Activated CD8-positive, alpha-beta T cell treated with anti-CD3 and anti-CD28 coated beads, Interleukin-2, amount 10 ng/mL, durations not matched to agents 7 days and 5 days (primary cell): ENCODE measurements at regions not wholly inside any gene's neighbourhood (a gene's known extent, or its start where the extent isn't known, plus 50 kb on each side); places are given as distances from the start of the nearest gene placed in this dataset. TPM values are rescaled to one million over a fixed set of nuclear protein-coding genes. Genes with fewer than 3 reads are reported as not detected.

Experiments
- ATAC-seq: fragments of 150-1000 bp; cut with Tn5 transposase; one replicate; pipeline ENCODE4 v1.10.0; 2021; ENCODE audit warnings: moderate library complexity
- CTCF ChIA-PET: fragments of 350-600 bp; sonication (Branson Sonifier 250); formaldehyde crosslinking; loops from one replicate; lab custom pipeline; 2021; ENCODE audit warnings: antibody characterized with exemption; lab: Charles Lee
- POLR2A ChIA-PET: fragments of 350-600 bp; sonication (Branson Sonifier 250); formaldehyde crosslinking; loops from one replicate; lab custom pipeline; 2021; ENCODE audit warnings: antibody characterized with exemption; lab: Charles Lee
- DNase-seq: peaks from one replicate; pipeline ENCODE4 v3.0.0-alpha.2; 2020
- H3K27ac Mint-ChIP-seq: one replicate; pipeline ENCODE4 v1.8.0; 2021; ENCODE audit warnings: mild to moderate bottlenecking, mixed read lengths
- H3K27me3 Mint-ChIP-seq: one replicate; pipeline ENCODE4 v1.8.0; 2021; ENCODE audit warnings: low read depth, mixed read lengths
- H3K36me3 Mint-ChIP-seq: one replicate; pipeline ENCODE4 v1.8.0; 2021; ENCODE audit warnings: low read depth, mixed read lengths
- H3K4me1 Mint-ChIP-seq: one replicate; pipeline ENCODE4 v1.8.0; 2021; ENCODE audit warnings: low read depth, mixed read lengths
- H3K4me3 Mint-ChIP-seq: one replicate; pipeline ENCODE4 v1.8.0; 2021; ENCODE audit warnings: mild to moderate bottlenecking, mixed read lengths
- H3K9me3 Mint-ChIP-seq: one replicate; pipeline ENCODE4 v1.8.0; 2022; ENCODE audit warnings: mixed read lengths; ENCODE audit not compliant: insufficient read depth
- microRNA-seq: library from miRNA; unstranded; fragments of <30 nt; microRNA quantifications from one replicate; pipeline ENCODE4 v1.2.0, GENCODE V29; 2022

DNA sequence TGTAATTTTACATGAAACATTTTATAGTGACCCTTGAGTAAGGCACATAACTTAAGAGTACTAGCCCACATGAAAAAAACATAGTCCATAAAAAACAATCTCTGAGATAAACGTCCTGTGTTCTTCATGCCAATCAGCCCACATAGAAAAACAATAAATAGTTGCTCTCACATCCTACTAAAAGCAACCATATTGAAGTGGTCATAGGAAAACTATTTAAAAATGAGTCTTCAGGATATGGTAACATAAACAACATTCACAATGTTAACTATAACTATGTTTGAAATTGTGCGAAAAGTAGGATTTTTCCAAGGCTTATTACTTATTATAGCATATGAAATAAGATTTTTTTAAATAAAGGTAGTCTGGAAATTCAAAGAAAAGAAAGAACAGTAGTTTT lies 77.1 kb upstream of the EPHA5 start:
- no peaks in the 10 kb centered on the region for H3K4me1 Mint-ChIP-seq
- DNase-seq = no peak
- H3K36me3 Mint-ChIP-seq = no peaks in the 10 kb centered on the region
- ATAC-seq = no peak
- ChIA-PET CTCF (no interaction called here), POLR2A (no interaction called here)
- H3K9me3 Mint-ChIP-seq = no peaks in the 10 kb centered on the region
- H3K4me3 Mint-ChIP-seq = no peak overlapping the region
- H3K27me3 Mint-ChIP-seq = no peaks in the 10 kb centered on the region
- no peak overlapping the region for H3K27ac Mint-ChIP-seq

DNA sequence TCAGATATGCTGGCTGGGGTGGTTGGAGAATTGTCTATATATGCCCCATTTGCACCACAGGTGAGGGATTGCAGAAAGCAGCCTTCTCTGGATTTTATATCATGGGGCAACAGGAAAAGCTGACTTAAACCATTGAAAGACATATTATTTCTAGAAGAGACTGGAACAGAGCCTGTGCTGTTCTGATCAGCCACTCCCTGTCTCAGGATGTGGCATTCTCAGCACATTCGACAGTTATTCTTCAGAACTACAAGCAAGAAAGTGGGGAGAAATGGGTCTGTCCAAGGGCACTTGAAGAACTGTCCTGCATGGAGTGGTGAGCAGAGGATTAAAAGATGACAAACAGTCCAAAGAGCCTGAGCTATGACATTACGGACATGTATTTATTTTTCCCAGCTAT lies 67.8 kb upstream of the EPHA5 start:
- DNase-seq = no peak
- Mint-ChIP-seq H3K4me3 (no peak overlapping the region), H3K36me3 (no peaks in the 10 kb centered on the region), H3K27me3 (no peaks in the 10 kb centered on the region), H3K9me3 (no peaks in the 10 kb centered on the region), H3K27ac (no peak overlapping the region), H3K4me1 (no peaks in the 10 kb centered on the region)
- no peak for ATAC-seq
- ChIA-PET CTCF (no interaction called here), POLR2A (no interaction called here)

DNA sequence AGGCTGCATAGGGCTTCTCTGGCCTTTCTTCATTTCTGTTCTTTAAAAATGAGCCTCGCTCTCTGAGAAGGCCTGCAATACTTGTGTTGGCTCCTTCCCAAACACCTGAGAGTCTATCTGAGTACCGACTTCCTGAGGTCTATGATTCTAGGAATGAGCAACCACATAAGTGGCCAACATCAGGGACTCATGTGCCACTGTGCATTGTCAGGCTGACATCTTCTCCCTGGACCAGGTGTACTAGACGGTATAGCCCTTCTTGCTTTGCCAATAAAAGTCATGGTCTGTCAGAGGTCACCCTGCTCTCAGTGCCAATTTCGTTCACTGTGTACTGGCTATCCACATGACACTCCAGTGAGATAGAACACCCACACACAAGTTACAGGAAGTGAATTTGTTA lies 67.4 kb upstream of the EPHA5 start:
- Mint-ChIP-seq H3K27me3 (no peaks in the 10 kb centered on the region), H3K27ac (no peak overlapping the region), H3K4me1 (no peaks in the 10 kb centered on the region), H3K9me3 (no peaks in the 10 kb centered on the region), H3K4me3 (no peak overlapping the region), H3K36me3 (no peaks in the 10 kb centered on the region)
- ChIA-PET POLR2A (no interaction called here), CTCF (no interaction called here)
- no peak for ATAC-seq
- no peak for DNase-seq

DNA sequence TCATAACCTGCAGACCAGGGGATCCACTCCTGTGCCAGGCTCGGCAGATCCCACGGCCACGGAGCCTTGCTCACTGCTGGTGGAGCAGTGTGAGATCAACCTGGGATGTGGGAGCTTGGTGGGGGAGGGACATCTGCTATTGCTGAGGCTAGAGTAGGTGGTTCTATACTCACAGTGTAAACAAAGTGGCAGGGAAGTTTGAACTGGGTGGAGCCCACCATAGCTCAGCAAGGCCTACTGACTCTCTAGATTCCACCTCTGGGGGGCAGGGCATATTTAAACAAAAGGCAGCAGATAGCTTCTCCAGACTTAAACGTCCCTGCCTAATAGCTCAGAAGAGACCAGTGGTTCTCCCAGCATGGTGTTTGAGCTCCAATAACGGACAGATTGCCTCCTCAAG lies 54.7 kb upstream of the EPHA5 start:
- Mint-ChIP-seq H3K9me3 (peaks cover 10% of the 10 kb centered on the region), H3K27ac (no peak overlapping the region), H3K36me3 (no peaks in the 10 kb centered on the region), H3K27me3 (no peaks in the 10 kb centered on the region), H3K4me3 (no peak overlapping the region), H3K4me1 (no peaks in the 10 kb centered on the region)
- ATAC-seq (no peak), DNase-seq (no peak)
- ChIA-PET POLR2A (no interaction called here), CTCF (no interaction called here)

Small RNAs in the stretch of these regions (microRNA-seq; reads per million reads assigned to microRNA genes)
- gene MIR1269A = not detected
